ENCODE measurements at regions not wholly inside any gene's neighbourhood (a gene's known extent, or its start where the extent isn't known, plus 50 kb on each side); places are given as distances from the start of the nearest gene placed in this dataset.
A peak's percentile ranks its signal among the peaks of the same experiment; 100 is the strongest.

GRCh38 chr15:61798631-61799030, 261.6 kb downstream of the VPS13C start:
- no peak for DNase-seq (ENCODE audit: low read depth in 2 of 3, low spot score in 2 of 3)

- no peak for DNase-seq (ENCODE audit: low read depth in 2 of 3, low spot score in 2 of 3)
These were observed 264.2 kb downstream of the VPS13C start for GRCh38 chr15:61796056-61796455.

GRCh38 chr15:61794881-61795280, 265.4 kb downstream of the VPS13C start:
- no peak for DNase-seq (ENCODE audit: low read depth in 2 of 3, low spot score in 2 of 3)

GRCh38 chr15:61794276-61794675, 266.0 kb downstream of the VPS13C start:
- DNase-seq (ENCODE audit: low read depth in 2 of 3, low spot score in 2 of 3), result no peak

GRCh38 chr15:61784734-61785133, 275.5 kb downstream of the VPS13C start:
- DNase-seq (ENCODE audit: low read depth in 2 of 3, low spot score in 2 of 3), result no peak

GRCh38 chr15:61780278-61780980, 279.8 kb downstream of the VPS13C start:
- DNase-seq (ENCODE audit: low read depth in 2 of 3, low spot score in 2 of 3), result no peak

GRCh38 chr15:61777689-61778088, 282.6 kb downstream of the VPS13C start:
- no peak for DNase-seq (ENCODE audit: low read depth in 2 of 3, low spot score in 2 of 3)

- DNase-seq (ENCODE audit: low read depth in 2 of 3, low spot score in 2 of 3), result no peak
These were observed 290.7 kb downstream of the VPS13C start for GRCh38 chr15:61769557-61769956.

GRCh38 chr15:61768131-61768530, 292.1 kb downstream of the VPS13C start:
- DNase-seq (ENCODE audit: low read depth in 2 of 3, low spot score in 2 of 3), result no peak

- DNase-seq (ENCODE audit: low read depth in 2 of 3, low spot score in 2 of 3), result no peak
These were observed 295.3 kb downstream of the VPS13C start for GRCh38 chr15:61764981-61765380.

GRCh38 chr15:61764141-61764540, 296.1 kb downstream of the VPS13C start:
- no peak for DNase-seq (ENCODE audit: low read depth in 2 of 3, low spot score in 2 of 3)

- peak in 1 of 3 donors; percentile 44 for DNase-seq (ENCODE audit: low read depth in 2 of 3, low spot score in 2 of 3)
These were observed 297.6 kb downstream of the VPS13C start for GRCh38 chr15:61762676-61763075.

GRCh38 chr15:61759639-61760038, 300.6 kb downstream of the VPS13C start:
- DNase-seq (ENCODE audit: low read depth in 2 of 3, low spot score in 2 of 3), result no peak

GRCh38 chr15:61756071-61756820, 304.0 kb downstream of the VPS13C start:
- DNase-seq (ENCODE audit: low read depth in 2 of 3, low spot score in 2 of 3), result no peak

GRCh38 chr15:61755467-61755866, 304.8 kb downstream of the VPS13C start:
- DNase-seq (ENCODE audit: low read depth in 2 of 3, low spot score in 2 of 3), result no peak

GRCh38 chr15:61753018-61753710, 307.1 kb downstream of the VPS13C start:
- DNase-seq (ENCODE audit: low read depth in 2 of 3, low spot score in 2 of 3), result no peak

GRCh38 chr15:61752001-61752400, 308.2 kb downstream of the VPS13C start:
- no peak for DNase-seq (ENCODE audit: low read depth in 2 of 3, low spot score in 2 of 3)

- DNase-seq (ENCODE audit: low read depth in 2 of 3, low spot score in 2 of 3), result no peak
These were observed 309.8 kb downstream of the VPS13C start for GRCh38 chr15:61750271-61751084.

GRCh38 chr15:61749169-61749568, 311.1 kb downstream of the VPS13C start:
- no peak for DNase-seq (ENCODE audit: low read depth in 2 of 3, low spot score in 2 of 3)

- DNase-seq (ENCODE audit: low read depth in 2 of 3, low spot score in 2 of 3), result no peak
These were observed 311.7 kb downstream of the VPS13C start for GRCh38 chr15:61748529-61748928.

- no peak for DNase-seq (ENCODE audit: low read depth in 2 of 3, low spot score in 2 of 3)
These were observed 313.7 kb downstream of the VPS13C start for GRCh38 chr15:61746589-61746988.
